ENCODE measurements at regions not wholly inside any gene's neighbourhood (a gene's known extent, or its start where the extent isn't known, plus 50 kb on each side); places are given as distances from the start of the nearest gene placed in this dataset.

GRCh38 chr6:14501914-14502313 lies 384.3 kb downstream of the CD83 start:
- TF ChIP-seq CTCF (IDR thresholded peaks at IDR 0.05) (no peak), POLR2A (IDR thresholded peaks at IDR 0.05) (no peak)
